Endothelial cell of umbilical vein (primary cell): ENCODE measurements at regions not wholly inside any gene's neighbourhood (a gene's known extent, or its start where the extent isn't known, plus 50 kb on each side); places are given as distances from the start of the nearest gene placed in this dataset.

Experiments used
- BruUV-seq: library from RNA; stranded (reverse); fragments of 400-500 nt; replicated peaks from 2 replicates; lab custom pipeline; 2021; lab: Mats Ljungman, UMichigan
- CTCF ChIA-PET: fragments of 300-600, 350-600 bp; sonication (Branson Sonifier 250); formaldehyde crosslinking; loops from one replicate; lab custom pipeline; 2021; ENCODE audit warnings: antibody characterized with exemption, inconsistent platforms; lab: Charles Lee
- POLR2A ChIA-PET: fragments of 300-600, 350-600 bp; sonication (Branson Sonifier 250); formaldehyde crosslinking; loops from one replicate; lab custom pipeline; 2021; ENCODE audit warnings: antibody characterized with exemption, inconsistent platforms; lab: Charles Lee
- DNase-seq: peaks from one replicate; pipeline ENCODE4 v3.0.0-alpha.2; 2011; ENCODE audit warnings: low read depth, low spot score
- FAIRE-seq: peaks from 2 replicates; lab custom pipeline; 2011; peaks lifted over from hg19 to GRCh38; lab: Jason Lieb, UNC
- H2AFZ ChIP-seq: 2 replicates; pipeline ENCODE4 v1.6.0; 2012; ENCODE audit warnings: low read depth, low read length, control low read depth, inconsistent platforms
- H3K27ac ChIP-seq: 2 replicates; pipeline ENCODE4 v1.5.1; 2011; ENCODE audit warnings: low read depth, mild to moderate bottlenecking, control low read depth, low read length, moderate library complexity; ENCODE audit not compliant: insufficient read depth
- H3K27me3 ChIP-seq, 2 experiments: 2 replicates each; pipeline versions ENCODE4 v1.6.0 to v1.6.1; 2011; ENCODE audit warnings: low read length in 2 of 2, mixed read lengths in 1 of 2; ENCODE audit not compliant: control insufficient read depth in 2 of 2, insufficient read depth in 2 of 2
- H3K36me3 ChIP-seq, 2 experiments: 2 replicates in 1 of 2; 3 replicates in 1 of 2; pipeline ENCODE4 v1.5.1; 2011; ENCODE audit warnings: low read length in 2 of 2, mild to moderate bottlenecking in 1 of 2, moderate library complexity in 1 of 2; ENCODE audit not compliant: control insufficient read depth in 2 of 2, insufficient read depth in 2 of 2; ENCODE audit errors: extremely low read depth in 1 of 2
- H3K4me1 ChIP-seq: 3 replicates; pipeline ENCODE4 v1.5.1; 2011; ENCODE audit warnings: mild to moderate bottlenecking, low read length; ENCODE audit not compliant: control insufficient read depth, insufficient read depth; ENCODE audit errors: extremely low read depth
- H3K4me2 ChIP-seq: 2 replicates; pipeline ENCODE4 v1.6.1; 2011; ENCODE audit warnings: low read length, control low read depth, mixed read lengths; ENCODE audit not compliant: insufficient read depth
- H3K4me3 ChIP-seq, 3 experiments: fragments of 200-600 bp in 1 of 3; sonication (generic), shearing (Covaris generic) in 1 of 3; replicated peaks in 1 of 3; 2 replicates each; pipeline ENCODE4 v1.5.1; 2011 to 2016; ENCODE audit warnings: control low read depth in 3 of 3, low read length in 3 of 3, mild to moderate bottlenecking in 2 of 3, inconsistent platforms in 1 of 3, low read depth in 1 of 3, moderate library complexity in 1 of 3; ENCODE audit not compliant: insufficient read depth in 1 of 3
- H3K79me2 ChIP-seq: 2 replicates; pipeline ENCODE4 v1.6.0; 2012; ENCODE audit warnings: low read length, inconsistent platforms; ENCODE audit not compliant: control insufficient read depth, insufficient read depth
- H3K9ac ChIP-seq: replicated peaks from 2 replicates; pipeline ENCODE3; 2011; ENCODE audit warnings: low read length, control low read depth; ENCODE audit not compliant: insufficient read depth; ENCODE audit errors: extremely low read depth
- H3K9me1 ChIP-seq: replicated peaks from 3 replicates; pipeline ENCODE4 v1.6.0; 2011; ENCODE audit warnings: mild to moderate bottlenecking, low read length; ENCODE audit not compliant: control insufficient read depth, insufficient read depth; ENCODE audit errors: extremely low read depth
- H3K9me3 ChIP-seq: replicated peaks from 2 replicates; pipeline ENCODE4 v1.5.1; 2012; ENCODE audit warnings: low read length, inconsistent platforms; ENCODE audit not compliant: control insufficient read depth, insufficient read depth
- H4K20me1 ChIP-seq: replicated peaks from 2 replicates; pipeline ENCODE3; 2011; ENCODE audit warnings: mild to moderate bottlenecking, low read length; ENCODE audit not compliant: control insufficient read depth, insufficient read depth; ENCODE audit errors: extremely low read depth
- CTCF ChIP-seq, 2 donors: IDR thresholded peaks; 1 replicate in 1 of 2; 2 replicates in 1 of 2; pipeline ENCODE4 v1.5.1; 2011; ENCODE audit warnings: low read length in 2 of 2, mild to moderate bottlenecking in 2 of 2, moderate library complexity in 2 of 2, control low read depth in 1 of 2, inconsistent platforms in 1 of 2, low read depth in 1 of 2; ENCODE audit not compliant: insufficient read depth in 1 of 2; ENCODE audit errors: extremely low read depth in 1 of 2
- EZH2 ChIP-seq: IDR thresholded peaks from 2 replicates; pipeline ENCODE4 v1.6.1; 2012; ENCODE audit warnings: borderline replicate concordance, low read depth, mild to moderate bottlenecking, moderate library complexity, low read length, inconsistent platforms; ENCODE audit not compliant: severe bottlenecking
- MYC ChIP-seq: IDR thresholded peaks from one replicate; pipeline ENCODE4 v1.6.1; 2011; ENCODE audit warnings: mild to moderate bottlenecking, low read depth, low read length
- dilution Hi-C: fragments of 300-500 bp; cut with MboI; formaldehyde crosslinking; loops from one replicate; pipeline ENCODE4 v1.15.0; 2019; ENCODE audit warnings: low sequenced_read_pairs; ENCODE audit not compliant: extremely low pct_ligation_motif_present
- intact Hi-C: fragments of 100-400 bp; cut with micrococcal nuclease; formaldehyde crosslinking; loops from one replicate; pipeline ENCODE4 v1.10.0; 2022

- BruUV-seq: no TSS peak
- H3K27ac ChIP-seq: no peak overlapping the region
- intact Hi-C loops: loop anchor here (1.0 to 10.0 kb wide), 5 partner anchors 365 to 1450 kb away; no protein-coding TSS in a partner anchor
- TF ChIP-seq MYC: no peak
- no peaks in the 10 kb centered on the region for H3K9me3 ChIP-seq
- H3K9me1 ChIP-seq: no peaks in the 10 kb centered on the region
- H3K36me3 ChIP-seq: no peaks in the 10 kb centered on the region
- H3K9ac ChIP-seq: no peak overlapping the region
- H3K4me2 ChIP-seq: no peak overlapping the region
- no peaks in the 10 kb centered on the region for H3K79me2 ChIP-seq
- H3K4me3 ChIP-seq: no peak overlapping the region
- H3K27me3 ChIP-seq: no peaks in the 10 kb centered on the region
- no peaks in the 10 kb centered on the region for H4K20me1 ChIP-seq
- no peak overlapping the region for H2AFZ ChIP-seq
- dilution Hi-C loops: no loop called here
- POLR2A ChIA-PET: no interaction called here
- FAIRE-seq: no peak
- DNase-seq: no peak
- no peaks in the 10 kb centered on the region for H3K4me1 ChIP-seq
- CTCF ChIA-PET: interaction anchor here (0.5 to 2.0 kb wide), 31 partner anchors 8 to 1450 kb away, joined by 3 to 30 read pairs (median 3); no protein-coding TSS in a partner anchor
Measured at GRCh38 chr10:52952391-52953055, 179.9 kb upstream of the MBL2 start.

- no peak overlapping the region for H3K9ac ChIP-seq
- FAIRE-seq: peak; percentile 76
- no peaks in the 10 kb centered on the region for H3K36me3 ChIP-seq
- no peaks in the 10 kb centered on the region for H3K27me3 ChIP-seq
- TF ChIP-seq EZH2 (no peak), CTCF (IDR thresholded peaks at IDR 0.05; ENCODE audit: extremely low read depth in 1 of 2, insufficient read depth in 1 of 2, low read depth in 1 of 2, low read length in 2 of 2) (peak; percentile 55 to 71)
- no peaks in the 10 kb centered on the region for H3K4me1 ChIP-seq
- no peaks in the 10 kb centered on the region for H3K9me3 ChIP-seq
- H3K4me2 ChIP-seq: no peak overlapping the region
- H2AFZ ChIP-seq: no peak overlapping the region
- POLR2A ChIA-PET: no interaction called here
- no peaks in the 10 kb centered on the region for H3K79me2 ChIP-seq
- H3K9me1 ChIP-seq: no peaks in the 10 kb centered on the region
- CTCF ChIA-PET: interaction anchor here (0.5 to 2.0 kb wide), 31 partner anchors 9 to 1451 kb away, joined by 3 to 30 read pairs (median 3); no protein-coding TSS in a partner anchor
- no peak overlapping the region for H3K4me3 ChIP-seq
- DNase-seq: peak; percentile 73
- no peaks in the 10 kb centered on the region for H4K20me1 ChIP-seq
- no TSS peak for BruUV-seq
- H3K27ac ChIP-seq: no peak overlapping the region
- dilution Hi-C loops: no loop called here
- intact Hi-C loops: loop anchor here (1.0 to 10.0 kb wide), 6 partner anchors 258 to 1450 kb away; no protein-coding TSS in a partner anchor
Measured at GRCh38 chr10:52951824-52952223, 179.2 kb upstream of the MBL2 start.
